ENCODE measurements at regions not wholly inside any gene's neighbourhood (a gene's known extent, or its start where the extent isn't known, plus 50 kb on each side); places are given as distances from the start of the nearest gene placed in this dataset.

- TF ChIP-seq EZH2phosphoT487 (conservative IDR thresholded peaks at IDR 0.05; ENCODE audit: low read length) (no peak), CTCF (IDR thresholded peaks at IDR 0.05; ENCODE audit: insufficient read depth, low read length, poor library complexity, severe bottlenecking) (no peak)
- Histone ChIP-seq H3K4me3 (ENCODE audit: insufficient read depth, low read length, poor library complexity, severe bottlenecking) (no peak overlapping the region), H3K9me2 (replicated peaks; ENCODE audit: insufficient read depth, low read length) (no peaks in the 10 kb centered on the region), H4K20me1 (ENCODE audit: low read depth, low read length) (no peaks in the 10 kb centered on the region), H3K4me2 (ENCODE audit: low read depth, low read length, poor library complexity, severe bottlenecking) (no peak overlapping the region), H3K9me3 (ENCODE audit: insufficient read depth, low read length) (no peaks in the 10 kb centered on the region), H3K9ac (ENCODE audit: low read length) (no peak overlapping the region), H3F3A (ENCODE audit: insufficient read depth) (no peaks in the 10 kb centered on the region), H3K27ac (ENCODE audit: low read depth, low read length) (no peak overlapping the region), H3K27me3 (ENCODE audit: low read length) (no peaks in the 10 kb centered on the region), H2AFZ (ENCODE audit: low read depth, low read length, severe bottlenecking) (no peak overlapping the region), H3K79me2 (ENCODE audit: insufficient read depth, low read length) (no peaks in the 10 kb centered on the region), H3K36me3 (ENCODE audit: low read length) (no peaks in the 10 kb centered on the region)
Measured at GRCh38 chr1:199122085-199122484, 483.2 kb downstream of the PTPRC start.

GRCh38 chr1:199122532-199123311 is 483.9 kb downstream of the PTPRC start:
- no peaks in the 10 kb centered on the region for H4K20me1 ChIP-seq (ENCODE audit: low read depth, low read length)
- H3K36me3 ChIP-seq (ENCODE audit: low read length), result no peaks in the 10 kb centered on the region
- TF ChIP-seq CTCF (IDR thresholded peaks at IDR 0.05; ENCODE audit: insufficient read depth, low read length, poor library complexity, severe bottlenecking), result no peak
- no peak for TF ChIP-seq EZH2phosphoT487 (conservative IDR thresholded peaks at IDR 0.05; ENCODE audit: low read length)
- no peaks in the 10 kb centered on the region for H3F3A ChIP-seq (ENCODE audit: insufficient read depth)
- H3K27ac ChIP-seq (ENCODE audit: low read depth, low read length), result no peak overlapping the region
- H3K4me3 ChIP-seq (ENCODE audit: insufficient read depth, low read length, poor library complexity, severe bottlenecking), result no peak overlapping the region
- no peaks in the 10 kb centered on the region for H3K9me2 ChIP-seq (replicated peaks; ENCODE audit: insufficient read depth, low read length)
- no peak overlapping the region for H3K4me2 ChIP-seq (ENCODE audit: low read depth, low read length, poor library complexity, severe bottlenecking)
- no peaks in the 10 kb centered on the region for H3K79me2 ChIP-seq (ENCODE audit: insufficient read depth, low read length)
- no peak overlapping the region for H3K9ac ChIP-seq (ENCODE audit: low read length)
- H3K27me3 ChIP-seq (ENCODE audit: low read length), result no peaks in the 10 kb centered on the region
- no peaks in the 10 kb centered on the region for H3K9me3 ChIP-seq (ENCODE audit: insufficient read depth, low read length)
- H2AFZ ChIP-seq (ENCODE audit: low read depth, low read length, severe bottlenecking), result no peak overlapping the region

GRCh38 chr1:199123615-199124014 is 484.8 kb downstream of the PTPRC start:
- Histone ChIP-seq H2AFZ (ENCODE audit: low read depth, low read length, severe bottlenecking) (no peak overlapping the region), H3K27me3 (ENCODE audit: low read length) (no peaks in the 10 kb centered on the region), H3K9ac (ENCODE audit: low read length) (no peak overlapping the region), H3K4me2 (ENCODE audit: low read depth, low read length, poor library complexity, severe bottlenecking) (no peak overlapping the region), H3K9me3 (ENCODE audit: insufficient read depth, low read length) (no peaks in the 10 kb centered on the region), H3F3A (ENCODE audit: insufficient read depth) (no peaks in the 10 kb centered on the region), H3K9me2 (replicated peaks; ENCODE audit: insufficient read depth, low read length) (no peaks in the 10 kb centered on the region), H3K27ac (ENCODE audit: low read depth, low read length) (no peak overlapping the region), H3K4me3 (ENCODE audit: insufficient read depth, low read length, poor library complexity, severe bottlenecking) (no peak overlapping the region), H3K36me3 (ENCODE audit: low read length) (no peaks in the 10 kb centered on the region), H4K20me1 (ENCODE audit: low read depth, low read length) (no peaks in the 10 kb centered on the region), H3K79me2 (ENCODE audit: insufficient read depth, low read length) (no peaks in the 10 kb centered on the region)
- TF ChIP-seq EZH2phosphoT487 (conservative IDR thresholded peaks at IDR 0.05; ENCODE audit: low read length) (no peak), CTCF (IDR thresholded peaks at IDR 0.05; ENCODE audit: insufficient read depth, low read length, poor library complexity, severe bottlenecking) (no peak)
